Vagina (tissue), 2 donors: ENCODE measurements at regions not wholly inside any gene's neighbourhood (a gene's known extent, or its start where the extent isn't known, plus 50 kb on each side); places are given as distances from the start of the nearest gene placed in this dataset.

Experiments used
- DNase-seq, 2 donors: peaks; one replicate each; pipeline ENCODE4 v3.0.0-alpha.2; 2017; ENCODE audit errors: extremely low spot score in 2 of 2
- H3K27ac ChIP-seq: fragments of 200-600 bp; sonication (generic); one replicate; pipeline ENCODE4 v1.5.1; 2019
- H3K27me3 ChIP-seq: fragments of 200-600 bp; sonication (generic); one replicate; pipeline ENCODE4 v1.5.1; 2019
- H3K36me3 ChIP-seq, 2 donors: fragments of 200-600 bp; sonication (generic); one replicate each; pipeline ENCODE4 v1.5.1; 2017 to 2019
- H3K4me1 ChIP-seq: fragments of 200-600 bp; sonication (generic); one replicate; pipeline ENCODE4 v1.5.1; 2019
- H3K4me3 ChIP-seq, 2 donors: fragments of 200-600 bp; sonication (generic); 1 replicate in 1 of 2; 2 replicates in 1 of 2; pipeline ENCODE4 v1.5.1; 2016 to 2019
- H3K9me3 ChIP-seq: fragments of 200-600 bp; sonication (generic); one replicate; pipeline ENCODE4 v1.5.1; 2019
- CTCF ChIP-seq, 3 experiments: fragments of 450-650 bp in 2 of 3; fragments of 200-600 bp in 1 of 3; sonication (generic) in 1 of 3; IDR thresholded peaks; one replicate each; pipeline ENCODE4 v1.5.1; 2017 to 2019; ENCODE audit warnings: antibody characterized with exemption in 3 of 3, mild to moderate bottlenecking in 2 of 3, moderate library complexity in 2 of 3
- POLR2A ChIP-seq, 2 donors: fragments of 450-650 bp; IDR thresholded peaks; one replicate each; pipeline ENCODE4 v1.6.1; 2017; ENCODE audit warnings: antibody characterized with exemption in 2 of 2, mild to moderate bottlenecking in 2 of 2, moderate library complexity in 2 of 2
- POLR2AphosphoS5 ChIP-seq, 2 donors: sonication (generic); formaldehyde crosslinking; IDR thresholded peaks; one replicate each; pipeline ENCODE4 v1.9.0; 2017; ENCODE audit warnings: antibody characterized with exemption in 2 of 2, mild to moderate bottlenecking in 2 of 2, low read depth in 1 of 2; ENCODE audit not compliant: insufficient read depth in 1 of 2
- intact Hi-C: fragments of 100-400 bp; cut with DNase I; formaldehyde crosslinking; loops from one replicate; pipeline ENCODE4 v1.15.1; 2023

DNA sequence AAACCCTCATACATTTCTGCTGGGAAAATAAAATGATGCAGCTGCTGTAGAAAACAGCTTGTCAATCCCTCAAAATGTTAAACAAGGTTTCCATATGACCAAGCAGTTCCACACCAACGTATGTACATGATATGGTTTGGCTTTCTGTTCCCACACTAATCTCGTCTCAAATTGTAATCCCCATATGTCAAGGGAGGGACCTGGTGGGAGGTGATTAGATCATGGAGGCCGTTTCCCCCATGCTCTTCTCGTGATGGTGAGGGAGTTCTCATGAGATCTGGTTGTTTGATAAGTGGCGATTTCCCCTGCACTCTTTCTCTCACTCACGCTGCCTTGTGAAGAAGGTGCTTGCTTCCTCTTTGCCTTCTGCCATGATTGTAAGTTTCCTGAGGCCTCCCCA is 100.6 kb upstream of the SLC24A5 start:
- H3K4me1 ChIP-seq: peaks cover 5% of the 10 kb centered on the region
- intact Hi-C loops: no loop called here
- no peak overlapping the region for H3K4me3 ChIP-seq

DNA sequence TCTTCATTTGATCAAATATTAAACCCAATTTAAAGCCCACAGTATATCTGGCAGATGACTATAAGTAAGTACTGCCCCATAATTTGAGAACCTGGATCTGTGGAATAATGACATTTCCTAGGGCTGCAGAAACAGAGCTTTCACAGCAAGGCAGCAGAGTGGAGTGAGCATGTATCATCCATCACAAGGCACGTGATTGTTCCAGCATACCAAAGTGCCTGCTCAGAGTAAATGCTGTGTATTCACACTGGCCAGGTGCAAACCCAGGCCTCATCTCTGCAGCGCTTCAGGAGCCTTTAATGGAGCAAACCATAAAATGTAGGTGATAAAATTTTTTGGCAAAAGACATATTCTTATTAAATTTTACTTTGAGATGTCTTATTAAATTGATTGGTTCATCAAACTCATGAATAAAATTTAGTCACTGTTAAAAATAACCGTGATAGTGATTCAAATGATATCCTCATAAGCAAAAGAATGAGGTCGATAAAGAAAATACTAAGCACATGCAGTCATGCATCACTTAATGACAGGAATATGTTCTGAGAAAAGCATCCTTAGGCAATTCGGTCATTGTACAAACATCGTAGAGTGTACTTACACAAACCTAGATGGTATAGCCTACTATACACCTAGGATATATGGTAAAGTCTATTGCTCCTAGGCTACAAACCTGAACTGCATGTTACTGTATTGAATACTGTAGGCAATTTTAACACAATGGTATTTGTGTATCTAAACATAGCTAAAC is 99.3 kb upstream of the SLC24A5 start:
- no peaks in the 10 kb centered on the region for H3K9me3 ChIP-seq
- DNase-seq: no peak
- no peaks in the 10 kb centered on the region for H3K27me3 ChIP-seq
- TF ChIP-seq CTCF (IDR thresholded peaks at IDR 0.05) (no peak), POLR2AphosphoS5 (IDR thresholded peaks at IDR 0.05; ENCODE audit: insufficient read depth in 1 of 2, low read depth in 1 of 2) (no peak), POLR2A (IDR thresholded peaks at IDR 0.05) (no peak)
- no peaks in the 10 kb centered on the region for H3K36me3 ChIP-seq
- H3K4me1 ChIP-seq: peaks cover 5% of the 10 kb centered on the region
- intact Hi-C loops: no loop called here
- no peak overlapping the region for H3K4me3 ChIP-seq
- no peak overlapping the region for H3K27ac ChIP-seq

More for the DNA sequence above, 100.6 kb upstream of the SLC24A5 start:
- Histone ChIP-seq H3K36me3 (no peaks in the 10 kb centered on the region), H3K9me3 (no peaks in the 10 kb centered on the region), H3K27ac (no peak overlapping the region), H3K27me3 (no peaks in the 10 kb centered on the region)
- DNase-seq: no peak
- TF ChIP-seq CTCF (IDR thresholded peaks at IDR 0.05): no peak
- TF ChIP-seq POLR2A (IDR thresholded peaks at IDR 0.05): no peak
- TF ChIP-seq POLR2AphosphoS5 (IDR thresholded peaks at IDR 0.05; ENCODE audit: insufficient read depth in 1 of 2, low read depth in 1 of 2): no peak

DNA sequence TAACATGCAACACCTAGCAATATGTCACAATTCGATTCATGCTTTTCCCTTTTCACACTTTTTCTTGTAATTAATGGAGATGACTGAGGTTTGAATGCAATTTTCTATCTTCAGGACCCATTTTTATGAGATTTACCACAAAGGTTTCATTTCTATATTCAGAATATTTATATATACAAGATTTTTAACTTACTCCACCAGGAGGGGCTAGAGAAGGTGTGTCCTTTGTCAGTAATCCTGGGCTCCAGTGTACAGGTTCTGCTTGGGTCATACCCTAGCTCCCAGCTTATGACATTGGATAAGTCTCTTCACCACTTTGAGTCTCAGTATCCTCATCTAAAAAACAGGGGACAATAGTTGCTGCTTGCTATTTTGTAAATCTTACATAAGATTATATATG is 95.7 kb upstream of the SLC24A5 start:
- Histone ChIP-seq H3K36me3 (no peaks in the 10 kb centered on the region), H3K9me3 (no peaks in the 10 kb centered on the region), H3K4me1 (no peaks in the 10 kb centered on the region), H3K4me3 (no peak overlapping the region), H3K27me3 (no peaks in the 10 kb centered on the region), H3K27ac (no peak overlapping the region)
- TF ChIP-seq POLR2AphosphoS5 (IDR thresholded peaks at IDR 0.05; ENCODE audit: insufficient read depth in 1 of 2, low read depth in 1 of 2) (no peak), CTCF (IDR thresholded peaks at IDR 0.05) (no peak), POLR2A (IDR thresholded peaks at IDR 0.05) (no peak)
- intact Hi-C loops: no loop called here
- DNase-seq: no peak

DNA sequence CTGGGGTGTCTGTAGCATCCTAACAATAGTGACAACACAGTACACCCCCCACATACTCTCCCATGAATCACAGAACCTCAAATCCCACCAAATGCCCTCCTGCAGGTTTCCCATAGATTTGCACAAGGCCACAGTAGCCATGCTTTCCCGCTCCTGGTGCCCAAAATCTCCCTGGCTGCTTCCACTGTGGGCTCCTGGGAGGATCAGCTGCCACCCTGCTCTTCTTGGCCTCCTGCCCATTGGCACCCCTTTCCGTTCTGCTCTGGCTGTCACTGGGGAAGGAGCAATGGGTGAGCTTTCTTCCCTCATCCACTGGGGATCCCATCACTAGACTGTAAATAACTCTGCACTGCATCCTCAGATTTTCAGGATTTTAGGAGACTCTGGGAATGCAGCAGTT is 92.1 kb upstream of the SLC24A5 start:
- intact Hi-C loops: no loop called here
- no peak overlapping the region for H3K27ac ChIP-seq
- H3K4me3 ChIP-seq: no peak overlapping the region
- TF ChIP-seq POLR2A (IDR thresholded peaks at IDR 0.05): no peak
- TF ChIP-seq POLR2AphosphoS5 (IDR thresholded peaks at IDR 0.05; ENCODE audit: insufficient read depth in 1 of 2, low read depth in 1 of 2): no peak
- no peak for TF ChIP-seq CTCF (IDR thresholded peaks at IDR 0.05)
- no peaks in the 10 kb centered on the region for H3K36me3 ChIP-seq
- no peaks in the 10 kb centered on the region for H3K9me3 ChIP-seq
- no peaks in the 10 kb centered on the region for H3K27me3 ChIP-seq
- H3K4me1 ChIP-seq: no peaks in the 10 kb centered on the region
- DNase-seq: no peak

GRCh38 chr15:48029642-48030041 is 91.1 kb upstream of the SLC24A5 start:
- DNase-seq: no peak
- H3K4me3 ChIP-seq: no peak overlapping the region
- H3K4me1 ChIP-seq: no peaks in the 10 kb centered on the region
- H3K36me3 ChIP-seq: no peaks in the 10 kb centered on the region
- no peaks in the 10 kb centered on the region for H3K27me3 ChIP-seq
- intact Hi-C loops: no loop called here
- H3K9me3 ChIP-seq: no peaks in the 10 kb centered on the region
- TF ChIP-seq CTCF (IDR thresholded peaks at IDR 0.05) (no peak), POLR2A (IDR thresholded peaks at IDR 0.05) (no peak), POLR2AphosphoS5 (IDR thresholded peaks at IDR 0.05; ENCODE audit: insufficient read depth in 1 of 2, low read depth in 1 of 2) (no peak)
- H3K27ac ChIP-seq: no peak overlapping the region
